ENCODE measurements at regions not wholly inside any gene's neighbourhood (a gene's known extent, or its start where the extent isn't known, plus 50 kb on each side); places are given as distances from the start of the nearest gene placed in this dataset.

DNA sequence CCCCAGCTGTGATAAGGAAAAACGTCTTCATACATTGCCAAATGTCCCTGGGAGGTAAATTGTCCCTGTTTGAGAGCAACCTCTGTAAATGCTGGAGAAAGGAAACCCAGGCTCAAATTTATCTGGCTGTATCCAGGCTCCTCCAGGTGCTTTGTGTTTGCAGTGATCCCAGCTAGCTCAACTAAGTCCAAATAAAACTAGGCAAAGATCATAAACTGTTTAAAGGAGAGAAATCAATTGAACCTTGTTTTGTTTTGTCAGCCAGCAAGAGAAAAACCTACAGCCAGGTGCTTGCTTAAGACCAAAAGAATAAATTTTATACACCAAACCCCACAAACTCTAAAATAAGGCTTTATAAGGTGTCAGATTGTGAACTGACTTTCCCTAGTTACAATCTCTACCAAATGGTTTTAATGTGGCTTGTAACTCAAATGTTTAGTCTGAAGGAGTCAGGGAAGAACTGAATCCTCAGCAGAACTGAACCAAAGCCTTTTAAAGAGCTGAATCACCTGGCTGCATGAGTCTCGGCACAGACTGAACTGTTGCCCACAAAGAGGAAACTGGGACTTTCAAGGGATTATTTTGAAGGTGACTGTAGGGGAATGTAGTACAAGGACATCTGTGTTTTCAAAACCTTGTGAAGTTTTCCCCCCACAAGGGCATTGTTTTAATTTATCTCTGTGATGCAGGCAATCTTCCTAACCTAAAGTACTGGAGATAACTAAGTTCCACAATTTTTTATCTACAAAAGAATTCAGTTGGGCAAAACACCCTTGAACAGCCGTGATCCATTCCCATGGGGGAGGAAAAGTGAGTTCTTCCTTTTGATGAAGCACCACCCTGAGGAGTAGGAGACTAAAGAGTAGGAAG, 201.7 kb upstream of the TARS1 start:
- Histone ChIP-seq H3K9me3 (replicated peaks; ENCODE audit: control insufficient read depth, insufficient read depth, low read depth, low read length) (no peaks in the 10 kb centered on the region; the same call in 1 of the 2 replicates), H3K9ac (ENCODE audit: insufficient read depth in 1 of 2, low read depth in 2 of 2, low read length in 2 of 2) (no peak overlapping the region), H3K36me3 (ENCODE audit: control insufficient read depth, insufficient read depth, low read length) (no peaks in the 10 kb centered on the region), H3K27ac (ENCODE audit: extremely low read depth, low read depth, low read length) (no peak overlapping the region), H3K4me1 (replicated peaks in 1 of 2; ENCODE audit: control insufficient read depth in 2 of 2, insufficient read depth in 2 of 2, low read length in 2 of 2) (no peaks in the 10 kb centered on the region; a peak in 1 of 5 replicates), H3K79me2 (ENCODE audit: control insufficient read depth, insufficient read depth, low read length) (no peaks in the 10 kb centered on the region), H4K20me1 (replicated peaks; ENCODE audit: control insufficient read depth, insufficient read depth, low read length) (no peaks in the 10 kb centered on the region), H3K4me3 (no peak overlapping the region), H3K4me2 (ENCODE audit: insufficient read depth, low read length) (no peak overlapping the region), H2AFZ (ENCODE audit: low read depth, low read length) (no peak overlapping the region), H3K27me3 (ENCODE audit: control insufficient read depth in 2 of 2, insufficient read depth in 2 of 2, low read length in 2 of 2) (no peaks in the 10 kb centered on the region), H3K9me1 (ENCODE audit: control insufficient read depth, insufficient read depth, low read length) (no peaks in the 10 kb centered on the region)
- BruUV-seq (replicated peaks) = no TSS peak
- FAIRE-seq (no peak), DNase-seq (ENCODE audit: extremely low read depth in 1 of 4, low spot score in 3 of 4) (no peak), ATAC-seq (no peak)
- WGBS (ENCODE audit: insufficient coverage, low coverage, missing lambda C conversion rate) = 0% methylated on average over 3 of the region's 3 CpGs
- CTCF ChIA-PET (ENCODE audit: low intra/inter-chr PET ratio) = no interaction called here
- no peak for TF ChIP-seq CTBP1 (IDR thresholded peaks at IDR 0.05; ENCODE audit: borderline replicate concordance)
- TF ChIP-seq SOX6 (IDR thresholded peaks at IDR 0.05) = peak; percentile 17; the same call in 1 of the 2 replicates
- TF ChIP-seq NFE2 (IDR thresholded peaks at IDR 0.05; ENCODE audit: low read depth) = 0 out of 2 replicates have a peak, but pooled peaks have one; percentile 5
- in situ Hi-C loops (cut with MboI) = no loop called here
- intact Hi-C loops (cut with micrococcal nuclease) = no loop called here
- POLR2A ChIA-PET = no interaction called here

DNA sequence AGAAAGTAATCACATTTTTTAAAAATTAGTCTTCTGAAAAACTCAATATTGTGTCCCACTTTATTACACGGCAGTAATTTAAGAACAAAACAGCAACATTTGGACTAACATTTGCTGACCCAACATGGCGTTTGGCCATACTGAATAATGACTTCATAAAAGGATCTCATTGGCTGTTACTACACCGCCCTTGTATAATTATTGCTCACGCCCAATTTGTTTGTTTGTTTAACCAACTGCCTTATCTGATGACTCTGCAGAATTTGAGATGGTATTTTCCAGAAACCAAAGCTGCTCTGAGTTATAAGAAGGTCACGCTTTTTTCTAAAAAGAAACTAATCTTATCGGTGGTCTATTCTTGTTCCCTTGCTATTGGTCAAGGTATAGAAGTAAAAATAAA, 200.2 kb upstream of the TARS1 start:
- POLR2A ChIA-PET = no interaction called here
- no peaks in the 10 kb centered on the region; a peak in 1 of 5 replicates for H3K4me1 ChIP-seq (replicated peaks in 1 of 2; ENCODE audit: control insufficient read depth in 2 of 2, insufficient read depth in 2 of 2, low read length in 2 of 2)
- H3K27ac ChIP-seq (ENCODE audit: extremely low read depth, low read depth, low read length) = no peak overlapping the region
- ATAC-seq = no peak
- no peak overlapping the region for H3K4me3 ChIP-seq
- H2AFZ ChIP-seq (ENCODE audit: low read depth, low read length) = no peak overlapping the region
- H4K20me1 ChIP-seq (replicated peaks; ENCODE audit: control insufficient read depth, insufficient read depth, low read length) = no peaks in the 10 kb centered on the region
- no TSS peak for BruUV-seq (replicated peaks)
- H3K79me2 ChIP-seq (ENCODE audit: control insufficient read depth, insufficient read depth, low read length) = no peaks in the 10 kb centered on the region
- FAIRE-seq = no peak
- H3K9ac ChIP-seq (ENCODE audit: insufficient read depth in 1 of 2, low read depth in 2 of 2, low read length in 2 of 2) = no peak overlapping the region
- no peaks in the 10 kb centered on the region for H3K27me3 ChIP-seq (ENCODE audit: control insufficient read depth in 2 of 2, insufficient read depth in 2 of 2, low read length in 2 of 2)
- H3K9me1 ChIP-seq (ENCODE audit: control insufficient read depth, insufficient read depth, low read length) = no peaks in the 10 kb centered on the region
- intact Hi-C loops (cut with micrococcal nuclease) (no loop called here), in situ Hi-C loops (cut with MboI) (no loop called here)
- H3K9me3 ChIP-seq (replicated peaks; ENCODE audit: control insufficient read depth, insufficient read depth, low read depth, low read length) = no peaks in the 10 kb centered on the region; the same call in 1 of the 2 replicates
- 5% methylated on average over 6 of the region's 6 CpGs for WGBS (ENCODE audit: insufficient coverage, low coverage, missing lambda C conversion rate)
- no peak overlapping the region for H3K4me2 ChIP-seq (ENCODE audit: insufficient read depth, low read length)
- CTCF ChIA-PET (ENCODE audit: low intra/inter-chr PET ratio) = no interaction called here
- H3K36me3 ChIP-seq (ENCODE audit: control insufficient read depth, insufficient read depth, low read length) = no peaks in the 10 kb centered on the region
- no peak for DNase-seq (ENCODE audit: extremely low read depth in 1 of 4, low spot score in 3 of 4)
- TF ChIP-seq, protein P1, sequence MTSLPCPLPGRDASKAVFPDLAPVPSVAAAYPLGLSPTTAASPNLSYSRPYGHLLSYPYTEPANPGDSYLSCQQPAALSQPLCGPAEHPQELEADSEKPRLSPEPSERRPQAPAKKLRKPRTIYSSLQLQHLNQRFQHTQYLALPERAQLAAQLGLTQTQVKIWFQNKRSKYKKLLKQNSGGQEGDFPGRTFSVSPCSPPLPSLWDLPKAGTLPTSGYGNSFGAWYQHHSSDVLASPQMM (CRISPR knock-in tag; IDR thresholded peaks at IDR 0.05) = no peak
- peak; percentile 27; the same call in 1 of the 2 replicates for TF ChIP-seq NFE2 (IDR thresholded peaks at IDR 0.05; ENCODE audit: low read depth)
- no peak for TF ChIP-seq CCNT2 (IDR thresholded peaks at IDR 0.05; ENCODE audit: borderline replicate concordance, extremely low read depth, insufficient read length, low read depth, low read length)
- peak; percentile 88 for TF ChIP-seq ZNF316 (IDR thresholded peaks at IDR 0.05)
- TF ChIP-seq, protein P2, sequence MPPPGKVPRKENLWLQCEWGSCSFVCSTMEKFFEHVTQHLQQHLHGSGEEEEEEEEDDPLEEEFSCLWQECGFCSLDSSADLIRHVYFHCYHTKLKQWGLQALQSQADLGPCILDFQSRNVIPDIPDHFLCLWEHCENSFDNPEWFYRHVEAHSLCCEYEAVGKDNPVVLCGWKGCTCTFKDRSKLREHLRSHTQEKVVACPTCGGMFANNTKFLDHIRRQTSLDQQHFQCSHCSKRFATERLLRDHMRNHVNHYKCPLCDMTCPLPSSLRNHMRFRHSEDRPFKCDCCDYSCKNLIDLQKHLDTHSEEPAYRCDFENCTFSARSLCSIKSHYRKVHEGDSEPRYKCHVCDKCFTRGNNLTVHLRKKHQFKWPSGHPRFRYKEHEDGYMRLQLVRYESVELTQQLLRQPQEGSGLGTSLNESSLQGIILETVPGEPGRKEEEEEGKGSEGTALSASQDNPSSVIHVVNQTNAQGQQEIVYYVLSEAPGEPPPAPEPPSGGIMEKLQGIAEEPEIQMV (tag; conservative IDR thresholded peaks at IDR 0.05; ENCODE audit: low read depth) = no peak
- TF ChIP-seq NFIX (CRISPR knock-in tag; IDR thresholded peaks at IDR 0.05; ENCODE audit: low read depth) = no peak
- peak; percentile 71 for TF ChIP-seq MAFG (tag; conservative IDR thresholded peaks at IDR 0.05)
- no peak for TF ChIP-seq EGR1 (conservative IDR thresholded peaks at IDR 0.05)
- no peak for TF ChIP-seq TFAM (CRISPR knock-in tag; conservative IDR thresholded peaks at IDR 0.05)
- TF ChIP-seq C11orf30 (IDR thresholded peaks at IDR 0.05; ENCODE audit: low read depth) = peak; percentile 78
- no peak for TF ChIP-seq XRCC4 (IDR thresholded peaks at IDR 0.05; ENCODE audit: extremely low read depth, insufficient read depth, insufficient read length)
